Neural progenitor cell (in vitro differentiated cells): ENCODE measurements at regions not wholly inside any gene's neighbourhood (a gene's known extent, or its start where the extent isn't known, plus 50 kb on each side); places are given as distances from the start of the nearest gene placed in this dataset.

ENCODE experiments used
- DNase-seq: peaks from one replicate; pipeline ENCODE4 v3.0.0-alpha.2; 2016; ENCODE audit warnings: low spot score
- H2AFZ ChIP-seq: fragments of 200-600 bp; sonication (generic); replicated peaks from 2 replicates; pipeline ENCODE4 v1.6.1; 2016; ENCODE audit warnings: antibody characterized with exemption
- H3F3A ChIP-seq: fragments of 200-600 bp; sonication (generic); 2 replicates; pipeline ENCODE4 v1.6.1; 2016; ENCODE audit warnings: antibody characterized with exemption, low read depth
- H3K27ac ChIP-seq: fragments of 200-600 bp; sonication (generic); 2 replicates; pipeline ENCODE4 v1.5.1; 2016; ENCODE audit warnings: mild to moderate bottlenecking
- H3K27me3 ChIP-seq: fragments of 200-600 bp; sonication (generic); 2 replicates; pipeline ENCODE4 v1.6.1; 2016; ENCODE audit warnings: mild to moderate bottlenecking, moderate library complexity
- H3K36me3 ChIP-seq: fragments of 200-600 bp; sonication (generic); 2 replicates; pipeline ENCODE4 v1.5.1; 2016
- H3K4me1 ChIP-seq: fragments of 200-600 bp; sonication (generic); 2 replicates; pipeline ENCODE4 v1.6.1; 2016; ENCODE audit warnings: mixed run types
- H3K4me2 ChIP-seq: fragments of 200-600 bp; sonication (generic); 2 replicates; pipeline ENCODE4 v1.6.1; 2016
- H3K4me3 ChIP-seq: fragments of 200-600 bp; sonication (generic); 2 replicates; pipeline ENCODE4 v1.5.1; 2016
- H3K79me2 ChIP-seq: fragments of 200-600 bp; sonication (generic); 2 replicates; pipeline ENCODE4 v1.6.1; 2016; ENCODE audit warnings: low read depth
- H3K9ac ChIP-seq: fragments of 200-600 bp; sonication (generic); 2 replicates; pipeline ENCODE4 v1.6.1; 2016
- H3K9me3 ChIP-seq: fragments of 200-600 bp; sonication (generic); 2 replicates; pipeline ENCODE4 v1.5.1; 2016; ENCODE audit warnings: low read depth
- H4K20me1 ChIP-seq: fragments of 200-600 bp; sonication (generic); 2 replicates; pipeline ENCODE4 v1.6.1; 2016; ENCODE audit warnings: low read depth
- H3K27ac Mint-ChIP-seq: 3 replicates; pipeline ENCODE4 v1.8.0; 2021; ENCODE audit warnings: mixed read lengths
- H3K27me3 Mint-ChIP-seq: 2 replicates; pipeline ENCODE4 v1.8.0; 2022; ENCODE audit warnings: low read depth, mild to moderate bottlenecking, inconsistent platforms, moderate library complexity, mixed read lengths; ENCODE audit not compliant: insufficient read depth
- H3K36me3 Mint-ChIP-seq: 3 replicates; pipeline ENCODE4 v1.8.0; 2021; ENCODE audit warnings: mixed read lengths
- H3K4me1 Mint-ChIP-seq: 3 replicates; pipeline ENCODE4 v1.8.0; 2021; ENCODE audit warnings: mixed read lengths
- H3K4me3 Mint-ChIP-seq: 3 replicates; pipeline ENCODE4 v1.8.0; 2021; ENCODE audit warnings: mild to moderate bottlenecking, moderate library complexity, mixed read lengths
- H3K9me3 Mint-ChIP-seq: 3 replicates; pipeline ENCODE4 v1.8.0; 2020; ENCODE audit warnings: mixed read lengths
- CTCF ChIP-seq: fragments of 200-600 bp; sonication (generic); IDR thresholded peaks from 2 replicates; pipeline ENCODE4 v1.5.1; 2017; ENCODE audit warnings: antibody characterized with exemption, mild to moderate bottlenecking
- EZH2 ChIP-seq: fragments of 200-600 bp; sonication (generic); IDR thresholded peaks from 2 replicates; pipeline ENCODE4 v1.6.1; 2017; ENCODE audit warnings: antibody characterized with exemption, mild to moderate bottlenecking, moderate library complexity
- EZH2phosphoT487 ChIP-seq: fragments of 200-600 bp; sonication (generic); IDR thresholded peaks from 2 replicates; pipeline ENCODE4 v1.6.1; 2017; ENCODE audit warnings: antibody characterized with exemption

DNA sequence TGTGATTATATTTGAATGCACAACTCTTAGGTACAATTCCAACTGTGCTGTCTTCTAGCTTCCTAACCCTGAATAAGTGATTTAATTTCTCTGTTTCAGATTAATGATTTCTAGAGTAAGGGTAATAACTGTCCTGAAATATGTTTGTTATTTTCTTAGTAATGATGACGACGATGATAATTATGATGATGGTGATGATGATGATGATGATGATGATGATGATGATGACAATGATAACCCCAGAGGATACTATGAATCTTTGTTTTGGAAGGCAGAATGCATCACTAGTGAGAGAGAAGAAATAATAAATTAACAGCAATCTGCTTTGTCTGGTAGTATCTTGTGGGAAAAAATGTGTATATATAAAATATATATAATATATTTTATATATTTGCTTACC, 317.1 kb upstream of the CDH8 start:
- DNase-seq, result no peak
- Histone ChIP-seq H3K4me3 (no peak overlapping the region), H4K20me1 (no peaks in the 10 kb centered on the region), H3K9me3 (no peaks in the 10 kb centered on the region), H3K27me3 (no peaks in the 10 kb centered on the region), H3K36me3 (no peaks in the 10 kb centered on the region), H3F3A (no peaks in the 10 kb centered on the region), H3K79me2 (no peaks in the 10 kb centered on the region), H3K27ac (no peak overlapping the region), H3K4me2 (no peak overlapping the region), H3K4me1 (no peaks in the 10 kb centered on the region), H2AFZ (no peak overlapping the region), H3K9ac (no peak overlapping the region)
- Mint-ChIP-seq H3K27ac (no peak overlapping the region), H3K9me3 (no peaks in the 10 kb centered on the region), H3K27me3 (no peaks in the 10 kb centered on the region), H3K4me1 (no peaks in the 10 kb centered on the region), H3K4me3 (no peak overlapping the region), H3K36me3 (no peaks in the 10 kb centered on the region)
- TF ChIP-seq CTCF (no peak), EZH2 (no peak), EZH2phosphoT487 (no peak)

DNA sequence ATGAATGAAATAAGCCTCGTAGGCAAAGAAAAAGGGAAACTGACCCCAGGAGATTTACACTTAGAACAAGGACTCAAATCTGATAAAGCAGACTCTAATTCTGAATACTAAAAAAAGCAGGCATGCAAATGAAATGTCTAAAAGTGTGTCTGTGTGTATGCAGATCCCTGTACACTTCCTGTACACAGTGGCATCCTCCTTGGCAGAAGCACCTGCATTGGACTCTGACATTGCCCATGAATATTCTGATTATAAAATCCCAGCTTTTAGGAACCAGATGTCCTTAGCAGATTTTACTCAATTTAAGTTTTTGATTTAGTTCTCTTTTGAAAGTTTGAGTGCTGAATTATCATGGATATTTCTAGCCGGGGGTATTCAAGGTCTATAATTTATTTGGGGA, 306.0 kb upstream of the CDH8 start:
- Histone ChIP-seq H4K20me1 (no peaks in the 10 kb centered on the region), H3K4me1 (peaks cover 10% of the 10 kb centered on the region), H3K27me3 (no peaks in the 10 kb centered on the region), H3K4me3 (no peak overlapping the region), H3K9me3 (no peaks in the 10 kb centered on the region), H2AFZ (peak overlapping the region; percentile 87), H3K79me2 (no peaks in the 10 kb centered on the region), H3K27ac (no peak overlapping the region), H3K36me3 (no peaks in the 10 kb centered on the region), H3K9ac (no peak overlapping the region), H3K4me2 (peak overlapping the region; percentile 43), H3F3A (no peaks in the 10 kb centered on the region)
- Mint-ChIP-seq H3K4me3 (no peak overlapping the region), H3K27me3 (no peaks in the 10 kb centered on the region), H3K9me3 (no peaks in the 10 kb centered on the region), H3K36me3 (no peaks in the 10 kb centered on the region), H3K27ac (no peak overlapping the region), H3K4me1 (peaks cover 7% of the 10 kb centered on the region)
- no peak for DNase-seq
- TF ChIP-seq EZH2phosphoT487 (no peak), EZH2 (no peak), CTCF (no peak)

DNA sequence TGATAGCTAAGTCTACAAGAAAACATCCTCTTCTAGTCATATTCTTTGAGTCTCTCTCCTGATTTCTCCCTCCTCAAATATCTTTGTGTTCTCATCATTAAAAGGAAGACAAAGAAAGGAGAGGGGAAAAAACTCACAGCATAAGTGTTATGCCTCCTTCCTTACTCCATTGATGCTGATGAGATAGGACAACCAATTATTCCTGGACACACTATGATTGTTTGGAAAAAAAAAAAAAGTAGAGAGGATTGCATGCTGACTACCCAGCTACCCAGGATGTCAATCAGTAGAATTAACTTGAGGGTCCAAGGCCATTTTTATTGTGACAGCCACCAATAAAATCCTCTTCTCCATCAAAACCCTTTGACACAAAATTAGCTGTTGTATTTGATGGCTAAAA, 299.1 kb upstream of the CDH8 start:
- Histone ChIP-seq H3K27me3 (no peaks in the 10 kb centered on the region), H3K4me3 (no peak overlapping the region), H3K4me1 (no peaks in the 10 kb centered on the region), H3K9ac (no peak overlapping the region), H3K79me2 (no peaks in the 10 kb centered on the region), H4K20me1 (no peaks in the 10 kb centered on the region), H3F3A (no peaks in the 10 kb centered on the region), H2AFZ (no peak overlapping the region), H3K27ac (no peak overlapping the region), H3K4me2 (no peak overlapping the region), H3K36me3 (no peaks in the 10 kb centered on the region), H3K9me3 (no peaks in the 10 kb centered on the region)
- H3K4me3 Mint-ChIP-seq, result no peak overlapping the region
- no peak for DNase-seq
- TF ChIP-seq EZH2phosphoT487 (no peak), EZH2 (no peak), CTCF (no peak)
- no peak overlapping the region for H3K27ac Mint-ChIP-seq
- no peaks in the 10 kb centered on the region for H3K36me3 Mint-ChIP-seq
- no peaks in the 10 kb centered on the region for H3K9me3 Mint-ChIP-seq
- no peaks in the 10 kb centered on the region for H3K4me1 Mint-ChIP-seq
- H3K27me3 Mint-ChIP-seq, result no peaks in the 10 kb centered on the region

- H3K27ac ChIP-seq, result no peak overlapping the region
- no peaks in the 10 kb centered on the region for H3K36me3 ChIP-seq
- H3K9ac ChIP-seq, result no peak overlapping the region
- H3K4me1 Mint-ChIP-seq, result no peaks in the 10 kb centered on the region
- H3K9me3 Mint-ChIP-seq, result no peaks in the 10 kb centered on the region
- H3K4me1 ChIP-seq, result no peaks in the 10 kb centered on the region
- no peaks in the 10 kb centered on the region for H3K79me2 ChIP-seq
- no peaks in the 10 kb centered on the region for H3F3A ChIP-seq
- no peak overlapping the region for H3K27ac Mint-ChIP-seq
- H3K27me3 Mint-ChIP-seq, result no peaks in the 10 kb centered on the region
- H2AFZ ChIP-seq, result no peak overlapping the region
- no peak for DNase-seq
- no peaks in the 10 kb centered on the region for H3K36me3 Mint-ChIP-seq
- TF ChIP-seq EZH2 (no peak), EZH2phosphoT487 (no peak), CTCF (no peak)
- H3K4me3 Mint-ChIP-seq, result no peak overlapping the region
- no peaks in the 10 kb centered on the region for H3K27me3 ChIP-seq
- no peak overlapping the region for H3K4me2 ChIP-seq
- no peaks in the 10 kb centered on the region for H3K9me3 ChIP-seq
- no peaks in the 10 kb centered on the region for H4K20me1 ChIP-seq
- no peak overlapping the region for H3K4me3 ChIP-seq
Measured at GRCh38 chr16:62321606-62322005, 285.4 kb upstream of the CDH8 start.
